H9 (cell line): ENCODE measurements at regions not wholly inside any gene's neighbourhood (a gene's known extent, or its start where the extent isn't known, plus 50 kb on each side); places are given as distances from the start of the nearest gene placed in this dataset.

Experiments used
- DNase-seq: peaks from one replicate; pipeline ENCODE4 v3.0.0-alpha.2; 2017
- H2AFZ ChIP-seq: one replicate; pipeline ENCODE4 v1.6.1; 2013; ENCODE audit warnings: mild to moderate bottlenecking, low read length, control low read depth, moderate library complexity
- H2AK5ac ChIP-seq: 2 replicates; pipeline ENCODE4 v1.6.1; 2013; ENCODE audit warnings: low read length, control low read depth, mixed read lengths; ENCODE audit not compliant: insufficient read length
- H2BK120ac ChIP-seq: one replicate; pipeline ENCODE4 v1.6.1; 2013; ENCODE audit warnings: low read depth, mild to moderate bottlenecking, low read length, control low read depth, inconsistent platforms; ENCODE audit not compliant: poor library complexity, severe bottlenecking
- H2BK12ac ChIP-seq: 2 replicates; pipeline ENCODE4 v1.6.1; 2013; ENCODE audit warnings: low read length, control low read depth, mixed read lengths, low read depth; ENCODE audit not compliant: insufficient read length
- H2BK15ac ChIP-seq: 2 replicates; pipeline ENCODE4 v1.6.1; 2013; ENCODE audit warnings: low read depth, low read length, control low read depth
- H2BK20ac ChIP-seq: one replicate; pipeline ENCODE4 v1.6.1; 2013; ENCODE audit warnings: low read depth, mild to moderate bottlenecking, low read length, control low read depth, inconsistent platforms; ENCODE audit not compliant: poor library complexity, severe bottlenecking
- H2BK5ac ChIP-seq: 2 replicates; pipeline ENCODE4 v1.6.1; 2013; ENCODE audit warnings: low read length, control low read depth, mixed read lengths; ENCODE audit not compliant: insufficient read length
- H3K14ac ChIP-seq: 2 replicates; pipeline ENCODE4 v1.6.1; 2013; ENCODE audit warnings: low read length, control low read depth; ENCODE audit not compliant: insufficient read depth
- H3K18ac ChIP-seq: 2 replicates; pipeline ENCODE4 v1.6.1; 2013; ENCODE audit warnings: low read depth, mild to moderate bottlenecking, mixed read lengths, low read length, control low read depth; ENCODE audit not compliant: insufficient read length
- H3K23ac ChIP-seq: 2 replicates; pipeline ENCODE4 v1.6.1; 2013; ENCODE audit warnings: low read length, control low read depth, mixed read lengths, low read depth; ENCODE audit not compliant: insufficient read length
- H3K23me2 ChIP-seq: 2 replicates; pipeline ENCODE4 v1.6.1; 2013; ENCODE audit warnings: low read depth, mild to moderate bottlenecking, mixed read lengths, low read length, control low read depth; ENCODE audit not compliant: insufficient read length, poor library complexity, severe bottlenecking
- H3K27ac ChIP-seq: 2 replicates; pipeline ENCODE4 v1.5.1; 2013; ENCODE audit warnings: low read length, control low read depth, mixed read lengths, low read depth; ENCODE audit not compliant: insufficient read length
- H3K27me3 ChIP-seq: 2 replicates; pipeline ENCODE4 v1.6.1; 2013; ENCODE audit warnings: low read length, control low read depth, inconsistent platforms; ENCODE audit not compliant: insufficient read depth
- H3K4ac ChIP-seq: 2 replicates; pipeline ENCODE4 v1.6.1; 2013; ENCODE audit warnings: low read depth, mild to moderate bottlenecking, control low read depth, inconsistent platforms, low read length, moderate library complexity
- H3K4me1 ChIP-seq: 2 replicates; pipeline ENCODE4 v1.6.1; 2013; ENCODE audit warnings: low read length, control low read depth, inconsistent platforms; ENCODE audit not compliant: insufficient read depth
- H3K4me2 ChIP-seq: 2 replicates; pipeline ENCODE4 v1.6.1; 2013; ENCODE audit warnings: low read length, control low read depth, mixed read lengths; ENCODE audit not compliant: insufficient read length, insufficient read depth
- H3K56ac ChIP-seq: 2 replicates; pipeline ENCODE4 v1.6.1; 2013; ENCODE audit warnings: low read depth, mild to moderate bottlenecking, mixed read lengths, low read length, control low read depth; ENCODE audit not compliant: insufficient read length
- H3K79me1 ChIP-seq: 2 replicates; pipeline ENCODE4 v1.6.1; 2013; ENCODE audit warnings: low read depth, mild to moderate bottlenecking, moderate library complexity, low read length, control low read depth, inconsistent platforms; ENCODE audit not compliant: insufficient read depth, poor library complexity, severe bottlenecking
- H3K79me2 ChIP-seq: 2 replicates; pipeline ENCODE4 v1.6.1; 2013; ENCODE audit warnings: low read length, control low read depth, inconsistent platforms; ENCODE audit not compliant: insufficient read depth
- H3K9ac ChIP-seq: 2 replicates; pipeline ENCODE4 v1.6.1; 2013; ENCODE audit warnings: low read length, control low read depth, mixed read lengths; ENCODE audit not compliant: insufficient read length; ENCODE audit errors: extremely low read depth
- H3K9me3 ChIP-seq: one replicate; pipeline ENCODE4 v1.6.1; 2013; ENCODE audit warnings: low read depth, low read length, inconsistent platforms; ENCODE audit not compliant: control insufficient read depth
- H3T11ph ChIP-seq: one replicate; pipeline ENCODE4 v1.6.1; 2013; ENCODE audit warnings: mild to moderate bottlenecking, low read length, control low read depth, inconsistent platforms
- H4K20me1 ChIP-seq: one replicate; pipeline ENCODE4 v1.6.1; 2013; ENCODE audit not compliant: control insufficient read depth, insufficient read length, insufficient read depth
- H4K5ac ChIP-seq: 2 replicates; pipeline ENCODE4 v1.6.1; 2013; ENCODE audit warnings: low read depth, mild to moderate bottlenecking, mixed read lengths, low read length, control low read depth; ENCODE audit not compliant: insufficient read length
- H4K8ac ChIP-seq: replicated peaks from 2 replicates; pipeline ENCODE4 v1.6.1; 2013; ENCODE audit warnings: low read length, control low read depth, mixed read lengths, low read depth; ENCODE audit not compliant: insufficient read length
- H4K91ac ChIP-seq: 2 replicates; pipeline ENCODE4 v1.6.1; 2013; ENCODE audit warnings: low read depth, mild to moderate bottlenecking, moderate library complexity, mixed read lengths, low read length, control low read depth; ENCODE audit not compliant: insufficient read length
- H3K27ac Mint-ChIP-seq, 3 experiments: 2 replicates in 2 of 3; 3 replicates in 1 of 3; pipeline ENCODE4 v1.8.0; 2020 to 2021; ENCODE audit warnings: mixed read lengths in 3 of 3, mild to moderate bottlenecking in 1 of 3, moderate library complexity in 1 of 3
- H3K27me3 Mint-ChIP-seq: 2 replicates; pipeline ENCODE4 v1.8.0; 2021; ENCODE audit warnings: low read depth, mild to moderate bottlenecking, moderate library complexity, mixed read lengths
- H3K36me3 Mint-ChIP-seq, 3 experiments: 2 replicates in 2 of 3; 3 replicates in 1 of 3; pipeline ENCODE4 v1.8.0; 2020 to 2021; ENCODE audit warnings: low read depth in 3 of 3, mixed read lengths in 3 of 3; ENCODE audit not compliant: insufficient read depth in 1 of 3
- H3K4me1 Mint-ChIP-seq, 2 experiments: 2 replicates each; pipeline ENCODE4 v1.8.0; 2020; ENCODE audit warnings: mixed read lengths in 2 of 2
- H3K4me3 Mint-ChIP-seq, 2 experiments: 2 replicates in 1 of 2; 3 replicates in 1 of 2; pipeline ENCODE4 v1.8.0; 2020 to 2021; ENCODE audit warnings: mild to moderate bottlenecking in 2 of 2, mixed read lengths in 2 of 2, moderate library complexity in 1 of 2
- H3K9me3 Mint-ChIP-seq, 2 experiments: 2 replicates in 1 of 2; 3 replicates in 1 of 2; pipeline ENCODE4 v1.8.0; 2020; ENCODE audit warnings: mild to moderate bottlenecking in 2 of 2, mixed read lengths in 2 of 2, moderate library complexity in 1 of 2
- WGBS: extraction: QIAGEN DNeasy Blood & Tissue Kit; methylation state at CpG from one replicate; pipeline ENCODE4 v1.1.7; 2013; ENCODE audit warnings: missing lambda C conversion rate, low lambda C conversion rate, mixed read lengths; ENCODE audit not compliant: insufficient read length; ENCODE audit errors: extremely low coverage; 5-methylcytosine and 5-hydroxymethylcytosine counted together
- TF ChIP-seq, protein P1 (sequence below): fragments of 200-600 bp; sonication (generic); conservative IDR thresholded peaks from 3 replicates; pipeline ENCODE4 v1.8.0; 2021; ENCODE audit warnings: antibody characterized with exemption, mild to moderate bottlenecking

DNA sequence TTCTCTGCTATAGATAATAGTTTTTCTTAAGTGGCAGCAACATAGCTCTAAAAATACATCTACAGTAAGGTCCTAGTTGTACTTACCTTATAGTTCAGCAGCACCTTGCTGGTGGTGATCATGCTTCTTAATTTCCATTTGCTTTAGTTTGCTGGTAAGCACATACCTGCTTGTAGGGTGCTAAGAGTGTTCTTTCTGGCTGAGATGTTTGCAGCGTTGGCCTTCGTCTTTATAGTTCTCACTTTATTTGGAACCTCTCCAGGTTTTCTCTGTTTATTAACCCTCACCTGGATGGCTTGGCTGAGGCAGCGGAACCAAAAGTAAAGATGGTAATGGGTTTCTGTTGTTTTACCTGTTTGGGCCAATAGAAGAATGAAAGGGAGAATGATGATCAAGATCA lies 123.6 kb upstream of the EFEMP1 start:
- no peak overlapping the region for H4K8ac ChIP-seq
- no peak overlapping the region for H3K14ac ChIP-seq
- H2BK120ac ChIP-seq, result no peak overlapping the region
- no peaks in the 10 kb centered on the region for H3K36me3 Mint-ChIP-seq
- no peak overlapping the region for H2BK12ac ChIP-seq
- H3K56ac ChIP-seq, result no peak overlapping the region
- no peak for DNase-seq
- H2AFZ ChIP-seq, result no peak overlapping the region
- H3K27me3 Mint-ChIP-seq, result peaks cover 1% of the 10 kb centered on the region
- H3K4ac ChIP-seq, result no peak overlapping the region
- TF ChIP-seq, protein P1, sequence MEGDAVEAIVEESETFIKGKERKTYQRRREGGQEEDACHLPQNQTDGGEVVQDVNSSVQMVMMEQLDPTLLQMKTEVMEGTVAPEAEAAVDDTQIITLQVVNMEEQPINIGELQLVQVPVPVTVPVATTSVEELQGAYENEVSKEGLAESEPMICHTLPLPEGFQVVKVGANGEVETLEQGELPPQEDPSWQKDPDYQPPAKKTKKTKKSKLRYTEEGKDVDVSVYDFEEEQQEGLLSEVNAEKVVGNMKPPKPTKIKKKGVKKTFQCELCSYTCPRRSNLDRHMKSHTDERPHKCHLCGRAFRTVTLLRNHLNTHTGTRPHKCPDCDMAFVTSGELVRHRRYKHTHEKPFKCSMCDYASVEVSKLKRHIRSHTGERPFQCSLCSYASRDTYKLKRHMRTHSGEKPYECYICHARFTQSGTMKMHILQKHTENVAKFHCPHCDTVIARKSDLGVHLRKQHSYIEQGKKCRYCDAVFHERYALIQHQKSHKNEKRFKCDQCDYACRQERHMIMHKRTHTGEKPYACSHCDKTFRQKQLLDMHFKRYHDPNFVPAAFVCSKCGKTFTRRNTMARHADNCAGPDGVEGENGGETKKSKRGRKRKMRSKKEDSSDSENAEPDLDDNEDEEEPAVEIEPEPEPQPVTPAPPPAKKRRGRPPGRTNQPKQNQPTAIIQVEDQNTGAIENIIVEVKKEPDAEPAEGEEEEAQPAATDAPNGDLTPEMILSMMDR, result no peak
- H2AK5ac ChIP-seq, result no peak overlapping the region
- no peaks in the 10 kb centered on the region for H3K79me1 ChIP-seq
- H3K4me2 ChIP-seq, result no peak overlapping the region
- H3K9ac ChIP-seq, result no peak overlapping the region
- no peaks in the 10 kb centered on the region for H3K9me3 Mint-ChIP-seq
- H3K4me1 Mint-ChIP-seq, result no peaks in the 10 kb centered on the region
- no peaks in the 10 kb centered on the region for H3K27me3 ChIP-seq
- H3K4me1 ChIP-seq, result no peaks in the 10 kb centered on the region
- H3K9me3 ChIP-seq, result no peaks in the 10 kb centered on the region
- H3K79me2 ChIP-seq, result no peaks in the 10 kb centered on the region
- H2BK5ac ChIP-seq, result no peak overlapping the region
- H3T11ph ChIP-seq, result no peak overlapping the region
- H3K18ac ChIP-seq, result no peak overlapping the region
- no peaks in the 10 kb centered on the region for H4K20me1 ChIP-seq
- H3K23ac ChIP-seq, result no peak overlapping the region
- no peak overlapping the region for H2BK20ac ChIP-seq
- no peaks in the 10 kb centered on the region for H3K23me2 ChIP-seq
- no peak overlapping the region for H3K27ac ChIP-seq
- H3K4me3 Mint-ChIP-seq, result no peak overlapping the region
- no peak overlapping the region for H3K27ac Mint-ChIP-seq
- no peak overlapping the region for H4K5ac ChIP-seq
- WGBS, result no CpG with 5 or more reads among the region's 3 CpGs
- H4K91ac ChIP-seq, result no peak overlapping the region
- no peak overlapping the region for H2BK15ac ChIP-seq
